Esophagus (tissue), 2 donors: ENCODE measurements at regions not wholly inside any gene's neighbourhood (a gene's known extent, or its start where the extent isn't known, plus 50 kb on each side); places are given as distances from the start of the nearest gene placed in this dataset.

Source experiments
- H3K27ac ChIP-seq, 2 donors: one replicate each; pipeline ENCODE4 v1.5.1; 2013; ENCODE audit warnings: low read depth in 2 of 2, mild to moderate bottlenecking in 2 of 2, inconsistent platforms in 1 of 2, low read length in 1 of 2, moderate library complexity in 1 of 2
- H3K27me3 ChIP-seq, 2 donors: one replicate each; pipeline ENCODE4 v1.6.1; 2013; ENCODE audit warnings: low read length in 2 of 2, control low read depth in 1 of 2, mild to moderate bottlenecking in 1 of 2; ENCODE audit not compliant: insufficient read depth in 2 of 2, control insufficient read depth in 1 of 2
- H3K36me3 ChIP-seq, 2 donors: one replicate each; pipeline ENCODE4 v1.6.1; 2013; ENCODE audit warnings: low read length in 1 of 2; ENCODE audit not compliant: control insufficient read depth in 2 of 2, insufficient read depth in 2 of 2
- H3K4me1 ChIP-seq, 2 donors: one replicate each; pipeline ENCODE4 v1.6.1; 2013; ENCODE audit warnings: low read length in 1 of 2; ENCODE audit not compliant: control insufficient read depth in 2 of 2, insufficient read depth in 2 of 2
- H3K4me3 ChIP-seq, 2 donors: one replicate each; pipeline ENCODE4 v1.5.1; 2013; ENCODE audit warnings: low read length in 2 of 2, mild to moderate bottlenecking in 2 of 2, low read depth in 1 of 2, moderate library complexity in 1 of 2
- H3K9me3 ChIP-seq, 2 donors: one replicate each; pipeline ENCODE4 v1.6.1; 2013; ENCODE audit warnings: mild to moderate bottlenecking in 2 of 2, low read depth in 1 of 2, low read length in 1 of 2, moderate library complexity in 1 of 2; ENCODE audit not compliant: control insufficient read depth in 2 of 2, insufficient read depth in 1 of 2
- WGBS, 2 donors: extraction: QIAGEN DNeasy Blood & Tissue Kit; methylation state at CpG; one replicate each; pipeline ENCODE4 v1.1.7; 2013; 5-methylcytosine and 5-hydroxymethylcytosine counted together
- donor health status: healthy with polysubstance abuse.
- donor health status: Bipolar disorder and iron deficiency.

DNA sequence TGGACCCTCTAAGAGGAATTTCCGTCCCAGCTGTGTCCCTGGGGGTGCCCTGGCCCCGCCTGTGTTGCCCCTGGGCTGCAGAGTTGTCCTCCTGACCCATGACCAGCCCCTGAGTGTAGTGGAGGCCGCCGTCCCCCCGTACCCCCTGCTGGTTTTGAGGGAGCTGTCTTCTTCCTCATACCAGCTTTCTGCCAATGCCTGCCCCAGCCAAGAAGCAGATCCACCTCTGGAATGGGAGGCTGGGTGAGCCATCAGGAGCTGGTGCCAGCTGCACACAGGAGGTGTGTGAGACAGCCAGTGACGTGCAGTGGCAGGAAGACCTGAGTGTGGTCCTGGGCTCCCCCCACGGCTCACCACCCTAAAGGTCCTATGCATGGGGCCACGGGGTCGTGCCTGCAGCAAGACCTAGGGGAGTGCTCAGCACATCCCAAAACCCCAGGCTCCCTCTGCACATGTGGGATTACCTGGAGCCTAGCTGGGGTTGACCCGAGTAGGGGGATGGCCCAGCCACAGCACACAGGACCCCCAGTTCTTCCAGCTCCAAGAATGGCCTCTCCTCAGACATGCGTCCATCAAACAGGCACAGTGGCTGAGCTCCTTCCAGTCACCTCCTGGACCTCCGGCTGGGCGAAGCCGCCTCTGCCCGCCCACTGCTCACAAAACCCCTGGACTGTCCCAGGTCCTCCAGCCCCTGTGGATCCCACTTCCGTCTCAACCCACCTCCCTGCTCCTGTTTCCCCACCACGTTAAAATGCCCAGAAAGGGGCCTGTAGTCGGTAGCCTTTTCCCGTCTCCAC lies 647.6 kb downstream of the BRD1 start:
- Histone ChIP-seq H3K27me3 (no peaks in the 10 kb centered on the region), H3K27ac (no peak overlapping the region), H3K9me3 (no peaks in the 10 kb centered on the region), H3K36me3 (no peaks in the 10 kb centered on the region), H3K4me3 (no peak overlapping the region), H3K4me1 (no peaks in the 10 kb centered on the region)
- WGBS, 2 donors, result 68 to 71% methylated on average over 19 of the region's 19 CpGs

DNA sequence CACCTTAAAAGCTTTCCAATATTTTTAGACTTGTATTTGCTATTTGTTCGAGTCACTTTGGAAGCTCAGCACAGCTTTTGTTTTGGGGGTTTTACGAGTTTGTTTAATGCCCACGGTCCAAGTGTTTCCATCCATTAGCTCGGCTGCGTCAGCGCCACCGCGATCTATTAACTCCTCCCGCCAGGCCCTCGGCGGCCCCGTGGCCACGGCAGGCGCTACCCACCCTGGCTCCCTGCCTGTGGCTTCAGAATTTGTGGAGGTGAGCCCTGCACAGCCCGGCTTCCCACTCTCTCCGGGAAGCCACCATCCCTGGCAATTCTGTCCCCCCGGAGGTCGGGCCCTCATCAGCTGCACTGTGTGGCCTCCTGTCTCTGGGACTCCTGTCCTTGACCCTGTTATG lies 648.5 kb downstream of the BRD1 start:
- Histone ChIP-seq H3K36me3 (no peaks in the 10 kb centered on the region), H3K9me3 (no peaks in the 10 kb centered on the region), H3K27ac (no peak overlapping the region), H3K4me1 (no peaks in the 10 kb centered on the region), H3K27me3 (no peaks in the 10 kb centered on the region), H3K4me3 (no peak overlapping the region)
- WGBS, 2 donors, result 80 to 82% methylated on average over 18 of the region's 18 CpGs

DNA sequence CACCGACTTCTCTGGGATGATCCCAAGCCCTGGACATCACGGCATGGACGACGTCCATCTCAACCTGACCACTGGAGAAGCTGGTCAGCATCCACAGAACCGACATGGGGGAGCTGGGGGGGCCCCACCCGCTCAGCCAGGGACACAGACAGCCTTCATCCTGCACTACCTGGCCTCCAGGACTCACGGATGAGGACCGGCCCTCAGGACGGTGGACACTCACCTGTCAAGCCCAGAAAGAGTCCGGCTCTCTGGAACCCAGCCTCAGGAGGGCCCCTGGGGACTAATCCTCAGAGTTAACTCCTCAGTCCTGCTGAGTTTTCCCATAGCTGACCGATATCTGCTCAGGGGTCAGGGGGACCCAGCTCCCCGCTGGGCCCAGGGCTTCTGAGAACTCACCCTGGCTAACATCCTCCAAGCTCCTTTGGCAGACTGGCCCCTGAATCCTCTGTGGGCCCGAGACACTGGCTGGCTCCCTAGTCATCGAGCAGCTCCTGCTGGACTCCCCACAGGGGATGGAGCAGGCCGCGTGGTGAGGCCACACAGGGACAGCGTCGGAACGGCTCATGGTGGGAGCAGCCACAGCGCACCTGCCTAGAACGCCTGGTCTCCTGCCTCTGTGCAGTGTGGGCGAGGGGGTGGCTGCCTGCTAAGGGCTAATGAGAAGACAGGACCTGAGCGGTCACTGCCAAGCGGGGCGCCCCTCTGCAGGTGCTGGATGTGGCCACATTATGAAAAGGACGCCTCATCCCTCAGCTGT lies 649.2 kb downstream of the BRD1 start:
- no peaks in the 10 kb centered on the region for H3K36me3 ChIP-seq
- no peaks in the 10 kb centered on the region for H3K4me1 ChIP-seq
- H3K27me3 ChIP-seq, result no peaks in the 10 kb centered on the region
- H3K4me3 ChIP-seq, result no peak overlapping the region
- no peaks in the 10 kb centered on the region for H3K9me3 ChIP-seq
- H3K27ac ChIP-seq, result no peak overlapping the region
- WGBS, 2 donors, result 77% methylated on average over 26 of the region's 26 CpGs

DNA sequence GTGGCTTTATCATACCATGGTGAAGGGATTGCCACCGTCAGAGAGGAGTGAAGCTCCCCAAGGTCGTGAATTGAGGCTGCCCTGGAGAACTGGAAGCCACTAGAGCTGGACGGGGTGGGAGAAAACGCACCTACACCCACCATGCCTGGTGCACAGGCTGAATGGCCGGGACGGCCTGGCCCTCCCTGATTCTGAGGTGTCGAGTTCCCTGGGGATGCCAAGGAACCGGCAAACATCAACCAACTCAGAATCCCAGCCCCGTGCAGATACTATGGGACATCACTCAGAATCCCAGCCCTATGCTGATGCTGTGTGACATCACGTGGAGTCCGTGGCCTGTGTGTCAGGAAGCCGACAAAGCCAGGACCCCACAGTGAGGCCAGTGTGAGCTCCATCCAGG lies 650.0 kb downstream of the BRD1 start:
- no peaks in the 10 kb centered on the region for H3K27me3 ChIP-seq
- no peaks in the 10 kb centered on the region for H3K4me1 ChIP-seq
- H3K4me3 ChIP-seq, result no peak overlapping the region
- WGBS, 2 donors, result 67 to 79% methylated on average over 12 of the region's 12 CpGs
- no peaks in the 10 kb centered on the region for H3K9me3 ChIP-seq
- H3K36me3 ChIP-seq, result no peaks in the 10 kb centered on the region
- no peak overlapping the region for H3K27ac ChIP-seq

DNA sequence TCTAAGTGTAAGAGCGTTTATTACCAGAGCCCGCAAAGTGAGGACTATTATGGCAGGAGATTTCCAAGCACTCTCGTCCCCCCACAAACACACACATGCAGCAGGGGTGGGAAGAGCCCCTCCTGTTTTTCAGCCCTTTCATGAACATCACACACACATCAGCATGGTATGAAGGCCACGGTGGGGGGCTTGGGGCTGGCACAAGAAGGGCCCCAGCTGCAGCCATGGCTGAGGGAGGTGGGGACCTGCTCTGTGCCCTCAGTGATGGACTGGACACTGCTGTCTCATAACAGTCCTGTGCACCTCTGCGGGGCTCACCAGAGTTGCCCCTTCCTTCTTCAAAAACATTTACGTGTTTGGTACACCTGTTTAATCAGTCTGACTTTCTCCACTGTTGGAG lies 650.7 kb downstream of the BRD1 start:
- Histone ChIP-seq H3K4me1 (no peaks in the 10 kb centered on the region), H3K27me3 (no peaks in the 10 kb centered on the region), H3K27ac (no peak overlapping the region), H3K9me3 (no peaks in the 10 kb centered on the region), H3K36me3 (no peaks in the 10 kb centered on the region), H3K4me3 (no peak overlapping the region)
- WGBS, 2 donors, result 79 to 89% methylated on average over 6 of the region's 6 CpGs

DNA sequence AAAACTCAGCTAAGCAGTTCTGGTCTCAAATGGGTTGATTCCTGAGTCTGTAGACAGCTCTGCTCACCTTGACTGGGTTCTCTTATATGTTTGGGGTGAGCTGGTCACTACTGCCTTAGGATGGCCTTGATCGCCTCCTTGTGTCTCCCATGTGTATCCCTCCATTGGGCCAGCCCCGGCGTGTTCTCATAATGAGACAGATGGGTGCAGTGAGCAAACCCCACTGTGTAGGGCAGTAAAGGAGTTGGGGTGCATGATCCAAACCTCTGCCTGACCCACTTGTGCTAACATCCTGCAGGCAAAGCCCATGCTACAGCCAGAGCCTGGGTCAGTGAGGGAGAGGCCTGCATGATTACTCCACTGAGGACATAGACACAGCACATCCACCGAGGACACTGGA lies 657.6 kb downstream of the BRD1 start:
- H3K27me3 ChIP-seq, result no peaks in the 10 kb centered on the region
- no peaks in the 10 kb centered on the region for H3K36me3 ChIP-seq
- no peak overlapping the region for H3K27ac ChIP-seq
- WGBS, 2 donors, result 78 to 81% methylated on average over 4 of the region's 4 CpGs
- H3K9me3 ChIP-seq, result peaks cover 0 to 6% of the 10 kb centered on the region in 2 donors
- no peak overlapping the region for H3K4me3 ChIP-seq
- no peaks in the 10 kb centered on the region for H3K4me1 ChIP-seq

DNA sequence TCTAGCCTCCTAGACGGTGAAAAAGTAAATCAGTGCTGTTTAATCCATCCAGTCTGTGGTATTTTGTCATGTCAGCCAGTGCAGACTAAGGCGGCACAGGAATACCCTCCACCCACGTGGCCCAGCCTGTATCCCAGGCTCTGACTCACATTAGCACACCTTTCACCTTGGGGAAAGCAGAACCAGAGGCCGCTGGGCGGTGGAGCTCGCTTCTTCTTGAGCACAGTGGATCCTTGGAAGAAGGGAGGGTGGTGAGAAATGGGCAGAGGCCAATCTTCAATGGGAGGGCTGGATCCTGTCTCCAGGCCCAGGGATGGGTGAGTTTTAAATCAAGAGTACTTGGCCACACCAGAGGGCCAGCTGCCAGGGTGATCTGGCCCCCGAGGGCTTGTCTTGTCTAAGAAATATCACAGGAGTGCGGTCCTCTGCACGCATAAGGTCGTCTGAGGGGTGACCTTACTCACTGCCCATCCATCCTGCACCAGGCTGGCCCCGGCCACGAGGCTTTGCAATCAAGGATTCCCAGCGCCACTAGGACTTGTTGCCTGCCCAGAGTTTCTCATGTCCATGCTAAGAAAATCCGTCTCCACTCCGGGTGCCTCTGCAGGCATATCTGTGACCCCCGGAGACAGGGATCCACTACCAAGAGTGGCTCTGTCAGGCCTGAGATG lies 658.5 kb downstream of the BRD1 start:
- no peaks in the 10 kb centered on the region for H3K27me3 ChIP-seq
- H3K4me1 ChIP-seq, result no peaks in the 10 kb centered on the region
- no peak overlapping the region for H3K4me3 ChIP-seq
- no peaks in the 10 kb centered on the region for H3K36me3 ChIP-seq
- no peak overlapping the region for H3K27ac ChIP-seq
- 63 to 81% methylated on average over 16 of the region's 16 CpGs for WGBS, 2 donors
- H3K9me3 ChIP-seq, result peaks cover 0 to 6% of the 10 kb centered on the region in 2 donors

DNA sequence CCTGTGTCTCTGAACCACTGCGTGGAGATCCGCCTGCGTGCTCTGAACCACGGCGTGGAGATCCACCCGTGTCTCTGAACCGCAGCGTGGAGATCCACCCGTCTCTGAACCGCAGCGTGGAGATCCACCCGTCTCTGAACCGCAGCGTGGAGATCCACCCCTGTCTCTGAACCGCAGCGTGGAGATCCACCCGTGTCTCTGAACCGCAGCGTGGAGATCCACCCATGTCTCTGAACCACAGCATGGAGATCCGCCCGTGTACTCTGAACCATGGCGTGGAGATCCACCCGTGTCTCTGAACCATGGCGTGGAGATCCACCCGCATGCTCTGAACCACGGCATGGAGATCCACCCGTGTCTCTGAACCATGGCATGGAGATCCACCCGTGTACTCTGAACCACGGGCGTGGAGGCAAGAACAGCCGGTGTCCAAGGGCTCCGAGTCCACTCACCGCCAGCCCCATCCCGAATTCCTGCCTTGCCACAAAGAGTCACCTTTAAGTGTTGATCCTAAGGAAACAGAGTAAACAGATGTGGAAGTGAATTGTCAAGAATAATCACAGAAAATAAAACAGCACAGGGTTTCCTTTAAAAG lies 659.4 kb downstream of the BRD1 start:
- H3K36me3 ChIP-seq, result no peaks in the 10 kb centered on the region
- H3K9me3 ChIP-seq, result peaks cover 0 to 6% of the 10 kb centered on the region in 2 donors
- H3K4me1 ChIP-seq, result no peaks in the 10 kb centered on the region
- whole genome bisulfite sequencing, 2 donors, result 92 to 94% methylated on average over 34 of the region's 34 CpGs
- no peak overlapping the region for H3K4me3 ChIP-seq
- H3K27ac ChIP-seq, result no peak overlapping the region
- H3K27me3 ChIP-seq, result no peaks in the 10 kb centered on the region

DNA sequence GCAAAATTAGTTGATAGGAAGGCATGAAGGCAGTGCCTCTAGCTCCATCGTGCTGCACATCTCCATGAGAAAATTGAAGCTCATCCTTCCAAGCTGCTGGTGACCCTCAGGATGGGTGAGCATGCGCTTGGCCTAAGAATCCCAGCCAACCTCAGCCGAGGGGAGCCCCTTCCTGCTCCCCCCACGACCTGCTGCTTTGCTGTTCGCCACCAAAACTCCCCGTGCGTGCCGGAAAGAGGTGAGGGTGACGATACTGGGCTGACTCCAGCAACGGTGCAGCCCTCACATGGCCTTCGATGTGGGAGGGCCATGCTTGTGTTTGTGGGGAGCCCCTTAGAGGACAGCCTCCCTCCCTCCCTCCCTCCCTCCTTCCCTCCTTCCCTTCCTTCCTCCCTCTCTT lies 660.9 kb downstream of the BRD1 start:
- no peaks in the 10 kb centered on the region for H3K4me1 ChIP-seq
- H3K27me3 ChIP-seq, result no peaks in the 10 kb centered on the region
- no peak overlapping the region for H3K4me3 ChIP-seq
- no peak overlapping the region for H3K27ac ChIP-seq
- 77 to 83% methylated on average over 11 of the region's 11 CpGs for WGBS, 2 donors
- H3K9me3 ChIP-seq, result peaks cover 0 to 6% of the 10 kb centered on the region in 2 donors
- H3K36me3 ChIP-seq, result no peaks in the 10 kb centered on the region
